ENCODE measurements at regions not wholly inside any gene's neighbourhood (a gene's known extent, or its start where the extent isn't known, plus 50 kb on each side); places are given as distances from the start of the nearest gene placed in this dataset.

DNA sequence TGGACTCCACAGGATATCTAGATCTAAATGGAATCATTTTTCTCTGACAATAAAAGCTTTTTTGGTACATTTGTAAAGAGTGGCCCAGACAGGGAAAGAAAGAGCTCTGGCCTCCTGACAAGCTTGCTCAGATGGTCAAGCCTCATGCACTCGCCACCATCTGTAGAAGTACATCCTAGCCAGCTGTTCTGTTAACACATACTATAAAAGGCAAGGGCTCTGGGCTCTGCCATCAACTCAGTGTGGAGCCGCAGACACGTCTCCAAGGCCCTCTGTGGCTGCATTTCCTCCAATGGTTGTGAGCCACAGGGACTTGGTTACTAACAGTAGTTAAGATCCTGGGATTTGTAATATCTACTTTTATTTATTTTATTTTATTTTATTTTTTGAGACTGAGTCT, 70.8 kb upstream of the KDM7A start:
- BruUV-seq (replicated peaks), result no TSS peak
- dilution Hi-C loops (cut with MboI; ENCODE audit: extremely low pct_ligation_motif_present, low sequenced_read_pairs) (no loop called here), intact Hi-C loops (cut with micrococcal nuclease) (no loop called here)
- FAIRE-seq (no peak), DNase-seq (ENCODE audit: low read depth, low spot score) (no peak)
- H3K27me3 ChIP-seq (ENCODE audit: control insufficient read depth in 2 of 2, insufficient read depth in 2 of 2, low read length in 2 of 2), result peaks cover 0 to 3% of the 10 kb centered on the region in 2 experiments
- H2AFZ ChIP-seq (ENCODE audit: low read depth, low read length), result no peak overlapping the region
- no peaks in the 10 kb centered on the region for H4K20me1 ChIP-seq (replicated peaks; ENCODE audit: control insufficient read depth, extremely low read depth, insufficient read depth, low read length)
- no peak for TF ChIP-seq FOS (IDR thresholded peaks at IDR 0.05; ENCODE audit: borderline replicate concordance, insufficient read depth, low read length)
- TF ChIP-seq JUN (IDR thresholded peaks at IDR 0.05; ENCODE audit: borderline replicate concordance, insufficient read depth, insufficient read length, low read depth), result no peak
- TF ChIP-seq POLR2AphosphoS5 (IDR thresholded peaks at IDR 0.05; ENCODE audit: insufficient read depth, low read depth, low read length), result no peak
- TF ChIP-seq, protein P1, sequence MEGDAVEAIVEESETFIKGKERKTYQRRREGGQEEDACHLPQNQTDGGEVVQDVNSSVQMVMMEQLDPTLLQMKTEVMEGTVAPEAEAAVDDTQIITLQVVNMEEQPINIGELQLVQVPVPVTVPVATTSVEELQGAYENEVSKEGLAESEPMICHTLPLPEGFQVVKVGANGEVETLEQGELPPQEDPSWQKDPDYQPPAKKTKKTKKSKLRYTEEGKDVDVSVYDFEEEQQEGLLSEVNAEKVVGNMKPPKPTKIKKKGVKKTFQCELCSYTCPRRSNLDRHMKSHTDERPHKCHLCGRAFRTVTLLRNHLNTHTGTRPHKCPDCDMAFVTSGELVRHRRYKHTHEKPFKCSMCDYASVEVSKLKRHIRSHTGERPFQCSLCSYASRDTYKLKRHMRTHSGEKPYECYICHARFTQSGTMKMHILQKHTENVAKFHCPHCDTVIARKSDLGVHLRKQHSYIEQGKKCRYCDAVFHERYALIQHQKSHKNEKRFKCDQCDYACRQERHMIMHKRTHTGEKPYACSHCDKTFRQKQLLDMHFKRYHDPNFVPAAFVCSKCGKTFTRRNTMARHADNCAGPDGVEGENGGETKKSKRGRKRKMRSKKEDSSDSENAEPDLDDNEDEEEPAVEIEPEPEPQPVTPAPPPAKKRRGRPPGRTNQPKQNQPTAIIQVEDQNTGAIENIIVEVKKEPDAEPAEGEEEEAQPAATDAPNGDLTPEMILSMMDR (IDR thresholded peaks at IDR 0.05; ENCODE audit: extremely low read depth in 1 of 2, insufficient read depth in 1 of 2, low read depth in 1 of 2, low read length in 2 of 2), result no peak
- no peak for TF ChIP-seq MYC (IDR thresholded peaks at IDR 0.05; ENCODE audit: low read depth, low read length)
- no peak for TF ChIP-seq EZH2 (IDR thresholded peaks at IDR 0.05; ENCODE audit: borderline replicate concordance, low read depth, low read length, severe bottlenecking)
- TF ChIP-seq, protein P2, sequence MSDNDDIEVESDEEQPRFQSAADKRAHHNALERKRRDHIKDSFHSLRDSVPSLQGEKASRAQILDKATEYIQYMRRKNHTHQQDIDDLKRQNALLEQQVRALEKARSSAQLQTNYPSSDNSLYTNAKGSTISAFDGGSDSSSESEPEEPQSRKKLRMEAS (IDR thresholded peaks at IDR 0.05; ENCODE audit: insufficient read depth, insufficient read length), result no peak
- no peak for TF ChIP-seq GATA2 (IDR thresholded peaks at IDR 0.05; ENCODE audit: insufficient read depth, insufficient read length, low read depth, low read length)
- no peak for TF ChIP-seq POLR2A (IDR thresholded peaks at IDR 0.05; ENCODE audit: low read depth, low read length)
- no peak overlapping the region for H3K27ac ChIP-seq (ENCODE audit: insufficient read depth, low read depth, low read length)
- no peaks in the 10 kb centered on the region for H3K36me3 ChIP-seq (ENCODE audit: control insufficient read depth in 2 of 2, extremely low read depth in 1 of 2, insufficient read depth in 2 of 2, low read length in 2 of 2)
- H3K9ac ChIP-seq (replicated peaks; ENCODE audit: extremely low read depth, insufficient read depth, low read length), result no peak overlapping the region
- H3K4me2 ChIP-seq (ENCODE audit: insufficient read depth, low read length), result no peak overlapping the region
- H3K9me3 ChIP-seq (replicated peaks; ENCODE audit: control insufficient read depth, insufficient read depth, low read length), result no peaks in the 10 kb centered on the region
- no peaks in the 10 kb centered on the region for H3K4me1 ChIP-seq (ENCODE audit: control insufficient read depth, extremely low read depth, insufficient read depth, low read length)
- H3K4me3 ChIP-seq (replicated peaks in 1 of 3; ENCODE audit: insufficient read depth in 1 of 3, low read depth in 1 of 3, low read length in 3 of 3), result no peak overlapping the region
- CTCF ChIA-PET, result no interaction called here
- no peaks in the 10 kb centered on the region for H3K9me1 ChIP-seq (replicated peaks; ENCODE audit: control insufficient read depth, extremely low read depth, insufficient read depth, low read length)
- POLR2A ChIA-PET, result no interaction called here
- H3K79me2 ChIP-seq (ENCODE audit: control insufficient read depth, insufficient read depth, low read length), result no peaks in the 10 kb centered on the region
